Panc1 (cell line): ENCODE measurements at regions not wholly inside any gene's neighbourhood (a gene's known extent, or its start where the extent isn't known, plus 50 kb on each side); places are given as distances from the start of the nearest gene placed in this dataset.

Experiments used
- REST ChIP-seq, 2 experiments: IDR thresholded peaks; 2 replicates each; pipeline ENCODE4 v1.6.1; 2011 to 2012; ENCODE audit warnings: low read depth in 2 of 2, control low read depth in 1 of 2, low read length in 1 of 2, mild to moderate bottlenecking in 1 of 2, moderate library complexity in 1 of 2; ENCODE audit not compliant: insufficient read depth in 1 of 2
- SIN3A ChIP-seq: IDR thresholded peaks from 2 replicates; pipeline ENCODE4 v1.6.1; 2012; ENCODE audit warnings: low read depth, mild to moderate bottlenecking, low read length, moderate library complexity, borderline replicate concordance; ENCODE audit not compliant: insufficient read depth
- TF ChIP-seq, protein P1 (sequence below): fragments of 450-650 bp; IDR thresholded peaks from 2 replicates; pipeline ENCODE4 v1.5.1; 2017; ENCODE audit warnings: mild to moderate bottlenecking

GRCh38 chr15:60062826-60063225 is 58.7 kb downstream of the FOXB1 start:
- TF ChIP-seq, protein P1, sequence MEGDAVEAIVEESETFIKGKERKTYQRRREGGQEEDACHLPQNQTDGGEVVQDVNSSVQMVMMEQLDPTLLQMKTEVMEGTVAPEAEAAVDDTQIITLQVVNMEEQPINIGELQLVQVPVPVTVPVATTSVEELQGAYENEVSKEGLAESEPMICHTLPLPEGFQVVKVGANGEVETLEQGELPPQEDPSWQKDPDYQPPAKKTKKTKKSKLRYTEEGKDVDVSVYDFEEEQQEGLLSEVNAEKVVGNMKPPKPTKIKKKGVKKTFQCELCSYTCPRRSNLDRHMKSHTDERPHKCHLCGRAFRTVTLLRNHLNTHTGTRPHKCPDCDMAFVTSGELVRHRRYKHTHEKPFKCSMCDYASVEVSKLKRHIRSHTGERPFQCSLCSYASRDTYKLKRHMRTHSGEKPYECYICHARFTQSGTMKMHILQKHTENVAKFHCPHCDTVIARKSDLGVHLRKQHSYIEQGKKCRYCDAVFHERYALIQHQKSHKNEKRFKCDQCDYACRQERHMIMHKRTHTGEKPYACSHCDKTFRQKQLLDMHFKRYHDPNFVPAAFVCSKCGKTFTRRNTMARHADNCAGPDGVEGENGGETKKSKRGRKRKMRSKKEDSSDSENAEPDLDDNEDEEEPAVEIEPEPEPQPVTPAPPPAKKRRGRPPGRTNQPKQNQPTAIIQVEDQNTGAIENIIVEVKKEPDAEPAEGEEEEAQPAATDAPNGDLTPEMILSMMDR = no peak
- TF ChIP-seq REST (IDR thresholded peaks at IDR 0.05; ENCODE audit: insufficient read depth in 1 of 2, low read depth in 2 of 2, low read length in 1 of 2) (no peak), SIN3A (no peak)
